Right lobe of liver (tissue), 4 donors: ENCODE measurements at regions not wholly inside any gene's neighbourhood (a gene's known extent, or its start where the extent isn't known, plus 50 kb on each side); places are given as distances from the start of the nearest gene placed in this dataset.

ENCODE experiments used
- CTCF ChIP-seq, 4 donors: fragments of 200-600 bp in 3 of 4; fragments of 450-650 bp in 1 of 4; IDR thresholded peaks; one replicate each; pipeline versions ENCODE4 v1.5.1 to v1.8.0; 2016 to 2022; ENCODE audit warnings: antibody characterized with exemption in 4 of 4, mild to moderate bottlenecking in 2 of 4
- POLR2A ChIP-seq: fragments of 450-650 bp; IDR thresholded peaks from one replicate; pipeline ENCODE4 v1.6.1; 2017; ENCODE audit warnings: antibody characterized with exemption, mild to moderate bottlenecking
- donor health status: DM: no; HTN: no; CAD: no.
- donor health status: DM: no; HTN: no; CAD: no.
- donor health status: DM: no; HTN: yes; CAD: no.

GRCh38 chr12:102763061-102763460, 154.0 kb downstream of the PAH start:
- TF ChIP-seq CTCF (IDR thresholded peaks at IDR 0.05) (no peak), POLR2A (no peak)
